ENCODE measurements at regions not wholly inside any gene's neighbourhood (a gene's known extent, or its start where the extent isn't known, plus 50 kb on each side); places are given as distances from the start of the nearest gene placed in this dataset.

GRCh38 chr2:33672896-33673295, 73.8 kb upstream of the FAM98A start:
- H3K4me3 ChIP-seq (ENCODE audit: low read depth, low read length): no peak overlapping the region
- DNase-seq (ENCODE audit: low read depth): no peak
- TF ChIP-seq CTCF (conservative IDR thresholded peaks at IDR 0.05; ENCODE audit: low read depth, low read length): no peak

- TF ChIP-seq CTCF (conservative IDR thresholded peaks at IDR 0.05; ENCODE audit: low read depth, low read length): no peak
- H3K4me3 ChIP-seq (ENCODE audit: low read depth, low read length): no peak overlapping the region
- no peak for DNase-seq (ENCODE audit: low read depth)
Observed at GRCh38 chr2:33672389-33672788, 73.3 kb upstream of the FAM98A start.

- no peak for TF ChIP-seq CTCF (conservative IDR thresholded peaks at IDR 0.05; ENCODE audit: low read depth, low read length)
- no peak for DNase-seq (ENCODE audit: low read depth)
- H3K4me3 ChIP-seq (ENCODE audit: low read depth, low read length): no peak overlapping the region
Observed at GRCh38 chr2:33671198-33671597, 72.1 kb upstream of the FAM98A start.

GRCh38 chr2:33670392-33670937, 71.4 kb upstream of the FAM98A start:
- no peak overlapping the region for H3K4me3 ChIP-seq (ENCODE audit: low read depth, low read length)
- no peak for DNase-seq (ENCODE audit: low read depth)
- peak; percentile 26 for TF ChIP-seq CTCF (conservative IDR thresholded peaks at IDR 0.05; ENCODE audit: low read depth, low read length)

GRCh38 chr2:33666879-33667278, 67.8 kb upstream of the FAM98A start:
- DNase-seq (ENCODE audit: low read depth): no peak
- no peak overlapping the region for H3K4me3 ChIP-seq (ENCODE audit: low read depth, low read length)
- TF ChIP-seq CTCF (conservative IDR thresholded peaks at IDR 0.05; ENCODE audit: low read depth, low read length): no peak

- TF ChIP-seq CTCF (conservative IDR thresholded peaks at IDR 0.05; ENCODE audit: low read depth, low read length): no peak
- DNase-seq (ENCODE audit: low read depth): no peak
- H3K4me3 ChIP-seq (ENCODE audit: low read depth, low read length): no peak overlapping the region
Observed at GRCh38 chr2:33665039-33665438, 65.9 kb upstream of the FAM98A start.

GRCh38 chr2:33660416-33661123, 61.5 kb upstream of the FAM98A start:
- H3K4me3 ChIP-seq (ENCODE audit: low read depth, low read length): no peak overlapping the region
- no peak for TF ChIP-seq CTCF (conservative IDR thresholded peaks at IDR 0.05; ENCODE audit: low read depth, low read length)
- DNase-seq (ENCODE audit: low read depth): no peak
